K562 (cell line): ENCODE measurements at regions not wholly inside any gene's neighbourhood (a gene's known extent, or its start where the extent isn't known, plus 50 kb on each side); places are given as distances from the start of the nearest gene placed in this dataset.
A peak's percentile ranks its signal among the peaks of the same experiment; 100 is the strongest.

ENCODE experiments used
- ATAC-seq: fragments of 200-7000 bp; cut with Tn5 transposase; 3 replicates; pipeline ENCODE4 v1.9.1; 2020; ENCODE audit warnings: moderate library complexity
- BruUV-seq: library from RNA; stranded (reverse); fragments of 400-500 nt; replicated peaks from 2 replicates; lab custom pipeline; 2021; lab: Mats Ljungman, UMichigan
- CTCF ChIA-PET: fragments of 300-600 bp; formaldehyde crosslinking; extraction: SDS; loops from one replicate; lab custom pipeline; 2021; ENCODE audit warnings: low intra/inter-chr PET ratio; lab: Yijun Ruan, JAX
- POLR2A ChIA-PET: fragments of 300-600, 350-650 bp; sonication (Branson Sonifier 250); formaldehyde crosslinking; extraction: SDS; loops from one replicate; lab custom pipeline; 2021; ENCODE audit warnings: antibody characterized with exemption, inconsistent platforms; lab: Yijun Ruan, JAX
- DNase-seq, 4 experiments: peaks; one replicate each; pipeline versions ENCODE4 v3.0.0 to v3.0.0-alpha.2; 2011 to 2018; ENCODE audit warnings: low spot score in 3 of 4, mixed read lengths in 3 of 4; ENCODE audit errors: extremely low read depth in 1 of 4
- FAIRE-seq: peaks from 2 replicates; lab custom pipeline; 2011; peaks lifted over from hg19 to GRCh38; lab: Jason Lieb, UNC
- H2AFZ ChIP-seq: 2 replicates; pipeline ENCODE4 v1.6.0; 2011; ENCODE audit warnings: low read depth, low read length, control low read depth, inconsistent platforms
- H3K27ac ChIP-seq: fragments of 200-600 bp; 3 replicates; pipeline ENCODE4 v1.8.0; 2011; ENCODE audit warnings: low read depth, mild to moderate bottlenecking, control low read depth, inconsistent platforms, low read length, moderate library complexity, mixed read lengths; ENCODE audit errors: extremely low read depth
- H3K27me3 ChIP-seq, 2 experiments: fragments of 300-600 bp in 1 of 2; 2 replicates in 1 of 2; 3 replicates in 1 of 2; pipeline versions ENCODE4 v1.6.0 to v1.8.0; 2011; ENCODE audit warnings: inconsistent platforms in 2 of 2, low read length in 2 of 2, mild to moderate bottlenecking in 1 of 2, mixed read lengths in 1 of 2, moderate library complexity in 1 of 2; ENCODE audit not compliant: control insufficient read depth in 2 of 2, insufficient read depth in 2 of 2
- H3K36me3 ChIP-seq: fragments of 300-600 bp; 3 replicates; pipeline ENCODE4 v1.8.0; 2011; ENCODE audit warnings: mild to moderate bottlenecking, low read length, inconsistent platforms; ENCODE audit not compliant: control insufficient read depth, insufficient read depth
- H3K4me1 ChIP-seq, 2 experiments: fragments of 200-600 bp in 1 of 2; replicated peaks in 1 of 2; 2 replicates in 1 of 2; 3 replicates in 1 of 2; pipeline versions ENCODE4 v1.5.1 to v1.8.0; 2011; ENCODE audit warnings: inconsistent platforms in 2 of 2, low read length in 2 of 2, mild to moderate bottlenecking in 1 of 2, mixed read lengths in 1 of 2, moderate library complexity in 1 of 2; ENCODE audit not compliant: control insufficient read depth in 2 of 2, insufficient read depth in 2 of 2
- H3K4me2 ChIP-seq: 2 replicates; pipeline ENCODE4 v1.6.1; 2011; ENCODE audit warnings: low read length, control low read depth, inconsistent platforms, mixed read lengths; ENCODE audit not compliant: insufficient read depth
- H3K4me3 ChIP-seq: fragments of 200-600 bp; sonication (generic), shearing (Covaris generic); 2 replicates; pipeline ENCODE4 v1.5.1; 2016; ENCODE audit warnings: control low read depth, inconsistent platforms
- H3K79me2 ChIP-seq: fragments of 200-600 bp; 3 replicates; pipeline ENCODE4 v1.8.0; 2011; ENCODE audit warnings: low read length, inconsistent platforms; ENCODE audit not compliant: control insufficient read depth, insufficient read depth
- H3K9ac ChIP-seq, 2 experiments: 2 replicates each; pipeline versions ENCODE4 v1.6.0 to v1.6.1; 2011; ENCODE audit warnings: low read depth in 2 of 2, low read length in 2 of 2, control low read depth in 1 of 2, inconsistent platforms in 1 of 2, mild to moderate bottlenecking in 1 of 2, mixed read lengths in 1 of 2; ENCODE audit not compliant: insufficient read depth in 1 of 2
- H3K9me1 ChIP-seq: one replicate; pipeline ENCODE4 v1.6.0; 2011; ENCODE audit warnings: inconsistent platforms, mild to moderate bottlenecking, low read length, moderate library complexity; ENCODE audit not compliant: control insufficient read depth, insufficient read depth
- H3K9me3 ChIP-seq: replicated peaks from 2 replicates; pipeline ENCODE4 v1.5.1; 2011; ENCODE audit warnings: low read depth, low read length, inconsistent platforms; ENCODE audit not compliant: control insufficient read depth, insufficient read depth
- H4K20me1 ChIP-seq: replicated peaks from 2 replicates; pipeline ENCODE4 v1.6.1; 2011; ENCODE audit warnings: low read length, inconsistent platforms, mixed read lengths; ENCODE audit not compliant: control insufficient read depth, insufficient read depth
- BRF1 ChIP-seq: IDR thresholded peaks from 3 replicates; pipeline ENCODE4 v1.6.1; 2011; ENCODE audit warnings: borderline replicate concordance, mild to moderate bottlenecking; ENCODE audit not compliant: insufficient read length; ENCODE audit errors: extremely low read depth
- CREBBP ChIP-seq: IDR thresholded peaks from one replicate; pipeline ENCODE4 v1.6.1; 2012; ENCODE audit warnings: low read depth, mild to moderate bottlenecking, control low read depth, inconsistent platforms, low read length
- ESRRA ChIP-seq: fragments of 450-650 bp; IDR thresholded peaks from 2 replicates; pipeline ENCODE4 v1.6.1; 2014; ENCODE audit warnings: low read depth, mild to moderate bottlenecking, moderate library complexity, borderline replicate concordance
- KDM1A ChIP-seq, 2 experiments: fragments of 450-650 bp; IDR thresholded peaks; 2 replicates each; pipeline ENCODE4 v1.6.1; 2016; ENCODE audit warnings: mild to moderate bottlenecking in 2 of 2
- MCM5 ChIP-seq: fragments of 450-650 bp; IDR thresholded peaks from 2 replicates; pipeline ENCODE4 v1.6.1; 2016; ENCODE audit warnings: low read depth
- RBM25 ChIP-seq: fragments of 200-400 bp; formaldehyde crosslinking; IDR thresholded peaks from 2 replicates; pipeline ENCODE4 v1.6.1; 2018; ENCODE audit warnings: low read length, low read depth, moderate library complexity; ENCODE audit not compliant: severe bottlenecking
- SIRT6 ChIP-seq: IDR thresholded peaks from one replicate; pipeline ENCODE4 v1.6.1; 2012; ENCODE audit warnings: low read depth, mild to moderate bottlenecking, control low read depth, inconsistent platforms, low read length, moderate library complexity
- TEAD4 ChIP-seq, 2 experiments: sonication (generic) in 1 of 2; formaldehyde crosslinking in 1 of 2; IDR thresholded peaks; 2 replicates each; pipeline versions ENCODE4 v1.6.1 to v1.8.0; 2012 to 2022; ENCODE audit warnings: borderline replicate concordance in 1 of 2, inconsistent platforms in 1 of 2, low read length in 1 of 2, mild to moderate bottlenecking in 1 of 2, missing genetic modification reagents in 1 of 2
- ZFP36 ChIP-seq: fragments of 150-350 bp; IDR thresholded peaks from 2 replicates; pipeline ENCODE4 v1.6.1; 2018; ENCODE audit warnings: low read length, low read depth; ENCODE audit not compliant: partially characterized antibody
- WGBS: fragments of 100-300 bp; shearing (Covaris generic); methylation state at CpG from one replicate; pipeline ENCODE4 v1.1.6; 2016; ENCODE audit warnings: low coverage, mixed read lengths; ENCODE audit not compliant: insufficient coverage; ENCODE audit errors: missing lambda C conversion rate; 5-methylcytosine and 5-hydroxymethylcytosine counted together
- in situ Hi-C: fragments of 300-500 bp; cut with MboI; formaldehyde crosslinking; loops from 4 replicates; pipeline ENCODE4 v1.15.0; 2018; ENCODE audit warnings: inconsistent platforms, mixed read lengths
- intact Hi-C: fragments of 100-400 bp; cut with micrococcal nuclease; formaldehyde crosslinking; loops from 2 replicates; pipeline ENCODE4 v1.14.2; 2022
- TF ChIP-seq, protein P1 (sequence below), 2 experiments: fragments of 450-650 bp in 1 of 2; sonication (generic) in 1 of 2; formaldehyde crosslinking in 1 of 2; IDR thresholded peaks; 2 replicates each; pipeline versions ENCODE4 v1.7.1 to v1.9.0; 2016 to 2022; ENCODE audit warnings: inconsistent platforms in 1 of 2, mild to moderate bottlenecking in 1 of 2, missing genetic modification reagents in 1 of 2

DNA sequence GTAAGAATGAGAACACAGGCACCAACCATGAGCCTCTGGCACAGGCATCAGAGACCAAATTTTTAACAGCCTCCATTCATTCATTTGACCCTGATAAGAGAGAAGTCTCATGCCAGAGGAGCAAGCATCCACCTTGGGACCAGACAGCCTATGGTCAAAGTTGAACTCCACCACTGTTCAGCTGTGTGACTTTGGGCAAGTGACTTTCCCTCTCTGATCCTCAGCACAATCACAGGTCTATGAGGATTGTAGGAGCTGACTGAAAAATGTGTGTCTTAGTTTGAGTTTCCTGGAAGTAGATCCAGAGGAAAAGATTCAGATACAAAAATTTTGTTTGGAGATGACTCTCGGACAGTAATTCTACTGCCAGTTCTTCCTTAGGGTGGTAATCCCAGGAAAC, 645.1 kb upstream of the DEFB115 start:
- H3K4me2 ChIP-seq: no peak overlapping the region
- H2AFZ ChIP-seq: no peak overlapping the region
- no peak overlapping the region for H3K9ac ChIP-seq
- no TSS peak for BruUV-seq
- WGBS: 100% methylated on average over 1 of the region's 1 CpG
- H3K79me2 ChIP-seq: no peaks in the 10 kb centered on the region
- H3K27me3 ChIP-seq: no peaks in the 10 kb centered on the region
- H3K4me3 ChIP-seq: no peak overlapping the region
- DNase-seq (no peak), FAIRE-seq (no peak), ATAC-seq (no peak)
- H4K20me1 ChIP-seq: no peaks in the 10 kb centered on the region
- no peaks in the 10 kb centered on the region for H3K9me3 ChIP-seq
- ChIA-PET CTCF (no interaction called here), POLR2A (no interaction called here)
- in situ Hi-C loops (no loop called here), intact Hi-C loops (no loop called here)
- peaks cover 2 to 4% of the 10 kb centered on the region in 2 experiments; a peak in 3 of 5 replicates for H3K4me1 ChIP-seq
- no peak overlapping the region for H3K27ac ChIP-seq
- H3K9me1 ChIP-seq: no peaks in the 10 kb centered on the region
- no peaks in the 10 kb centered on the region for H3K36me3 ChIP-seq
- TF ChIP-seq ESRRA (no peak), CREBBP (no peak), BRF1 (no peak), SIRT6 (no peak), MCM5 (no peak), ZFP36 (peak; percentile 67), TEAD4 (IDR thresholded peaks at IDR 0.05; ENCODE audit: low read length) (no peak), TEAD4 (CRISPR knock-in tag; IDR thresholded peaks at IDR 0.05; ENCODE audit: borderline replicate concordance) (no peak), RBM25 (peak; percentile 97), KDM1A (IDR thresholded peaks at IDR 0.05) (peak; percentile 45 to 63; a peak in 2 of 4 replicates)
- TF ChIP-seq, protein P1, sequence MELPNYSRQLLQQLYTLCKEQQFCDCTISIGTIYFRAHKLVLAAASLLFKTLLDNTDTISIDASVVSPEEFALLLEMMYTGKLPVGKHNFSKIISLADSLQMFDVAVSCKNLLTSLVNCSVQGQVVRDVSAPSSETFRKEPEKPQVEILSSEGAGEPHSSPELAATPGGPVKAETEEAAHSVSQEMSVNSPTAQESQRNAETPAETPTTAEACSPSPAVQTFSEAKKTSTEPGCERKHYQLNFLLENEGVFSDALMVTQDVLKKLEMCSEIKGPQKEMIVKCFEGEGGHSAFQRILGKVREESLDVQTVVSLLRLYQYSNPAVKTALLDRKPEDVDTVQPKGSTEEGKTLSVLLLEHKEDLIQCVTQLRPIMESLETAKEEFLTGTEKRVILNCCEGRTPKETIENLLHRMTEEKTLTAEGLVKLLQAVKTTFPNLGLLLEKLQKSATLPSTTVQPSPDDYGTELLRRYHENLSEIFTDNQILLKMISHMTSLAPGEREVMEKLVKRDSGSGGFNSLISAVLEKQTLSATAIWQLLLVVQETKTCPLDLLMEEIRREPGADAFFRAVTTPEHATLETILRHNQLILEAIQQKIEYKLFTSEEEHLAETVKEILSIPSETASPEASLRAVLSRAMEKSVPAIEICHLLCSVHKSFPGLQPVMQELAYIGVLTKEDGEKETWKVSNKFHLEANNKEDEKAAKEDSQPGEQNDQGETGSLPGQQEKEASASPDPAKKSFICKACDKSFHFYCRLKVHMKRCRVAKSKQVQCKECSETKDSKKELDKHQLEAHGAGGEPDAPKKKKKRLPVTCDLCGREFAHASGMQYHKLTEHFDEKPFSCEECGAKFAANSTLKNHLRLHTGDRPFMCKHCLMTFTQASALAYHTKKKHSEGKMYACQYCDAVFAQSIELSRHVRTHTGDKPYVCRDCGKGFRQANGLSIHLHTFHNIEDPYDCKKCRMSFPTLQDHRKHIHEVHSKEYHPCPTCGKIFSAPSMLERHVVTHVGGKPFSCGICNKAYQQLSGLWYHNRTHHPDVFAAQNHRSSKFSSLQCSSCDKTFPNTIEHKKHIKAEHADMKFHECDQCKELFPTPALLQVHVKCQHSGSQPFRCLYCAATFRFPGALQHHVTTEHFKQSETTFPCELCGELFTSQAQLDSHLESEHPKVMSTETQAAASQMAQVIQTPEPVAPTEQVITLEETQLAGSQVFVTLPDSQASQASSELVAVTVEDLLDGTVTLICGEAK (IDR thresholded peaks at IDR 0.05): no peak
- TF ChIP-seq, protein P1 (CRISPR knock-in tag; IDR thresholded peaks at IDR 0.05): no peak
